Eye (tissue), 1 donor: ENCODE measurements at regions not wholly inside any gene's neighbourhood (a gene's known extent, or its start where the extent isn't known, plus 50 kb on each side); places are given as distances from the start of the nearest gene placed in this dataset.
A peak's percentile ranks its signal among the peaks of the same experiment; 100 is the strongest.
"Not testable (repeated sequence)": the region's sequence is repeated elsewhere in the genome, so short reads cannot be mapped to it uniquely, and the experiment has no call there.

Experiments
- DNase-seq: peaks from one replicate; pipeline ENCODE4 v3.0.0-alpha.2; 2015

DNA sequence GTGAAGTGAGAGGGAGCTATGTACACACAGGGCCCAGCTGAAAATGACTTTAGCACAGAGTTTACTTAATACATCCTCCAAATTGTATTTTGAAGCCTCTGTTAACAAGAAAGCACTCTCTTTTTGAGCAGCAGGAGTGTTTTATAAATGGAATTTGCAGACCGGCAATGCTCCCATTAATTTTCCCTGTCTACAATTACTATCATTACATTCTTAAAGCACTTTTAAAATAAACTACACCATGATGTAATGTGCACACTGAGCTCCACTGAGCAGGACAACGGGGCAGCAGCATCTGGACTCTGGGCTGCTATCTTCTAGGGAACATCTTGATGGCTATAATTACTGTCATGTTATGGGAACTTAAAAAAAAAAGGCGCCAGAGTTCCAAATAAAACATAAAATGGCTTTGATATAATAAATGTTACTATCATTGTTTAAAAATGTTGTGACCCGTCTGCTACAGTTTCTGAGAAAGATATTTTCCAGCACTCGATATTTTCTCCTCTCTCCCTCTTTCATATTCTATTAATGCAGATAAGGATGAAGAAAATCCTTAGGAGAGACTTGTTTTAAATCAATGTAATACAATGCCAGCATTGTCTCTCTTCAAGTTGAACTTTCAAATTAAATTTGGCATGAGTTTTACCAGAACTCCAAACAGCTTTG lies 150.9 kb downstream of the HLX start:
- DNase-seq = peak; percentile 7

DNA sequence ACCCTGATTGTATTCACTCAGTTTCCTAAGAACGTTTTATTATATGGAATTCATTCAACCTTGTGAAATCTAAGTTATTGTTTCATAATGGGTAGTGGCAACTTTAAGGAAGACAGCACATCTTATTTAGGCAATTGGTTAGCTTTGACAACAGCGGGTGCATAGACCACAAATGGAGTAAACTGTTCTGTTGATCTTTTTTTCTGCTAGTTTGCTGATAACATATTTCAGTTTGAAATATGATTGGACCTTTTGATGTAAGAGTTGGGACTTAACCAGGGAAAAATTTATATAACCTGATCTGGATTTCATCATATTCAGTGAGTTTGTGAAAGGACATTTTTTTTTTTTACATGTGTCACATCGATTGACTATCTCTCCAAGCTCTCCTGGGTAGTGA lies 151.7 kb downstream of the HLX start:
- DNase-seq = no peak

DNA sequence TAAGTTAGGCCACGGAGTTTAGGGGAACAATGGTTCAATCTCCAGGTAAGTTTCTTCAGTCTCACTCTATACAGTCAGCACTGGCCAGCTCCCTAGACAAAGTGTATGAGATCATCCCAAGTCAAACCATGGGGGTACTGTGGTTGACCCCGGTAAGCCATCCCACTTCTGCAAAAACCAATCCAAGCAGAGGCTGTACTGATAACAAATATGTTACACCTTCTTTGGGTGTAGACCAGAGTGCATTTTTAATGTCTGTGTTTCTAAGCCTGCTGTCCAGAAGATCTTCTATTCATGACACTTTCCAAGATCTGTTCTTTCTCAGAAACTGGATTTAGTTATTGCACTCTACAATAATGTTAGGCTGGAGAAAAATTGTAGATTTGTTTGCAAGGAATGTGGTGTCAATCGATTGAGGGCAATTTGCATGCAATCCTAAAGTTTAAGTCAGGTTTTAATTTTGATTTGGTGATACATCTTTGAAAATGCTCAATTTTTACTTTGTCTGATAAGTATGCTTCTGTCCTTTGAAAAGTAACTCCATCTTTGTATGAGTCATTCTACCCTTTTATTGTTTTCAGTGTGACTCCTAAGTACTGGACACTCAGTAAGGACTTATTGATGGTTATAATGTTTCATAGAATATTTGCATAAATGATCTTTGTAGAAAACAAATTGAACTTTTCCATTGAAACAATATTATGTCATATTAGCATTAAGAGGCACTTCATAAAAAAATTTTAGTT lies 152.4 kb downstream of the HLX start:
- DNase-seq = no peak

DNA sequence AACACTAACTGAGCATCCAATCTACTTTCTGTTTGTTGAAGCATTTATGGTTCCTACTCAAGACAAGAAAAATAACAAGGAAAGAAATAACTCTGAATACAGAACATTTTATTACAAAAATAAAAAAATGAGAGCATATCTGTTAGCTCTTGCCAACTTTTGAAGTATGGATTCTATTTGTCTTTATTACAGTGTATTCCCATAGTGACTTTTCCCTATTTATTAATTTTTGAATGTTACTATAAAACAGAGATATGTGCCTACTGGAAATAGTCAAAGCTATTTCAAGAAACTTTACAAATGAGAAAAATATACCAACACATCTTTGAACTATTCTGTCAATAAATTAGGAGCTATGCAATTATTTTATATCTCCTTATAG lies 153.0 kb downstream of the HLX start:
- DNase-seq = no peak

DNA sequence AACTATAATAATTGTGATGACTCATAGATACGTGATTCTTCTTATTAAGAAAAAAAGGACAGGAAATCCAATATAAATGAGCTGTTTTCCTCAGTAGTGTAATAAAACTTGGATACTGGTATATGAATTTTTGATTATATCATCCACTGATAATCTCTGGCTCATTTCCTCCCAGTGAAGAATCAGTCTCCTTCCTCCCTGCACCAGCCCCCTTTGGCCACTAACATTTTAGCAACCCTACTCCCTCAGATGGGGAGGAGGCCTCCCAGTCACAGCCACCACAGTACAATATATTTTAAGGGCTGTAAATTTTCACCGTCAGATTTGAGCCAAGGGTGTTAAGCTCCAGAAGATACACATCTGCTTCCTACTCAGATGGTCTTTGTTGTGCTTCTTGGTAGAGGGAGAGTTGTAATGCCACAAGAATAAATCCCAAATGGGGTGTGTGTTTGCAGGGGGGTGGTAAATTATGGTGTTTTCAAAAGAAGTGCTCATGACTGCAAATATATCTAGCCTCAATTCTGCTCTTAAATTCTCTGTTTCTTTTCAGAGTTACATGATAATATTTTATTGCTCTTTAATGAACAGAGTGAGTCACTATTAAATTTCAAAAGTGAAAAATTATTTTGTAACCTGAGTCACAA lies 153.5 kb downstream of the HLX start:
- no peak for DNase-seq

DNA sequence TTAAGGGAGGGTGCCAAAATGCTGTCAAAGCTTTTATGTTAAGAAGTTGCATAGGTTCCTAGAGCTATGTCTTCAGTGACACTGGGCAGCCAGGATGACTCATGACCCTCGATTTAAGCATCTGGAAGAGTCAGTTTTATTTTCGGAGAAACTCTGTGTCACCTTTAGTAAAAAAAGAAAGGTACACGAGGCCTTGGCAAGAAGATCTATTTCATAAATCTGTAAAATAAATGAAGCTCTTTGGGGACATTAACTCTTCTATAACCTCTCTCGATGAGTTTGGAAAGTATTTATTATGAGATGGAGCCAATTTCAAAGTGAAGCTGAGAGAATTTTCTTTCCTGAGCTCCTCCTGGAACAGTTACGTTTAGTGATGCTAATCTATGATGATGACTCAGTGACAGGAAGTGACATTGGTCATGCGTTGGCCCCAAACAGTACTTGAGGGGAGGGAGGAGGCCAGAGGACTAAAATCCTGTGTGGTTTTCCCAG lies 156.5 kb downstream of the HLX start:
- DNase-seq = no peak

DNA sequence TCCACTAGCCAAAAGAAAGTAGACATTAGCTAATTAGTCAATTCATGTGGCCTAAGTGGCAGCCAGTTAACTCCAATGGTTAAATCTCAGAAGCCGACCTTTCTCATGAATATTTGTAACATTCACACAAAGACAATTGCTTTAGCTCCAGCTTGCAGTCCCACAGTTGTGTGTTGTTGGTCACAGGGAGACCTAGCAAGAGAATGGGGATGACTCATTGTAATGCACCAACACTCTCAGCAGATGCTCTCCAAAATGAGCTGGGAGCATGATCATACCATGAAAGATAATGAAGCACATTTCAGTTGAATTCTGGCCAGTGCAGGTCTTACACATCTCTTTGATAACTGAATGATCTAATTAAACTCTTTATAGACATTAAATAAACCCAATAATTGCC lies 160.4 kb downstream of the HLX start:
- no peak for DNase-seq

DNA sequence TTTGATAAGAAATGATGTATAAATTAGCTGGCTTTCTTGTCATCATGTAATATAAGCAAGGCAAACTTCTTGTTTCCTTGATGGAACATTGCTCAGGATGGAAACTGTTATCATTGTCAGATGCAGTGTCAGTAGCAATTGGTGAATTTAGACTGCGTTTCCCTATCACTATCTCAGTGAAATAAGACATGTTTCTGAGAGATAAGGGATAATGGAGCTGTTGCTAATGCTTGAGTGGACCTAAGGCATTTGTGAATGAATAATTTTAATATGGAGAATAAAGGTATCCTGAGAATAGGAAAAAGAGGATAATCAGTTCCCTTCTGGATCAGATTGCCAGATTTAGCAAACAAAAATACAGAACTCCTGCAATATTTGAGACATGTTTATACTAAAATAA lies 160.9 kb downstream of the HLX start:
- no peak for DNase-seq

DNA sequence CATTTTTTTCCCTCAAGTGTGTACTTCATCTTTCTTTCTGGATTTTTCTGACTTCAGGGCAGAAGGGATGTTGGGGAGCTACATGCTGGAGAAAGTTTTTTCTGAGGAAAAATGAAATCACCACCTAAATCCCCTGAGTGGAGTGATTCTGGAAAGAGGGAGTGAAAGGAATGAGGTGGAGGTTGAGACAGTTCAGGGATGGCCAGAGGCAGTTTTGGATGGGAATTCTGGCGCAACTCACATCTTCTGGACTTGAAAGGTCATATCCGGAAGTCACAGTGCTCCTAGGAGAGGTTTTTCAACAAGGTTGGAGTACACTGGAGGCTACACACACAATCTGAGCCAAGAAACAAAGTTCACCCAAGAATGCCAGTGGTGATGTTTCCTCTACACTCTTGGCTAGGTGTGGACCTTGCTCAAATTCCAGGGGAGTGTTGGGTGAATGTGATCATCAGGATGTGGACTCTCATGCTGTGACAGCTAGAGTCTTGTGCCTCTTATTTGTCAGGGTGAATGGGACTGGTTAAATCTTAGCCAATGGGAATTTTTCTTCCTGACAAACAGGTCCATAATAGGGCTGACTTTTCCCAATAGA lies 161.5 kb downstream of the HLX start:
- no peak for DNase-seq

DNA sequence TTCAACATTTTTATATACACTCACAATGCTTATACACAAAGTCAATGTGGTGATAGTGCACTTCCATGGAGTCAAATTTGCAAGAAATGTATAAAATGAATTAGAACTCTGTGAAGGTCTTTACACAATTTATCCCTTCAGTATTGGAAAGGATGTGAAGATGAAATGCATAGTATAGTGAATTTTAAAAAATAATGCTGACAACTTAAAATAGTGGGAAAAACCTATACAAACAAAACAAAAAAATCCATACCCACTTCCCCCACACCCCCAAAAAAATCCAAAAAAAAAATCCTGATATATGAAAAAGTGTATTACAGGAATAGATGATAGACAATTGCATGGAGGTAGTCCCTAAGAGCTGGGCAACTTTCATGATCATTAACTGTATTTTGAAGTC lies 165.3 kb downstream of the HLX start:
- no peak for DNase-seq

DNA sequence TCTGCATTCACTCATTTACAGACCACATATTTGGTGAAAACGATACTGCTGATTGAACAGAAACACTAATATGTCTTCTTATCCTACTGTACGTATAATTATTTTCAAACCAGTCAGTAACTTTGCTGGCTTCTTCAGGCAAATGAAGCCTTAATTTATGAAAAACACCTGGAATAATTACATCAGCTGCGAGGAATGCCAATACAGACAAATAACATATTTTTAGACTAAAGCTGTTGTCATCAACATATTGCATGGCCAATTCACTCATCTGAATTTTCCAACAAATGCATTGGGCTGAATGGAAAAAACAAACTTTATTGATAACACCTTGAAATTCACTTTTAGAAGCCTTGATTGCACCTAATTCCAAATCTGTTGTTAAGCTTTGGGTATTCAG lies 165.9 kb downstream of the HLX start:
- DNase-seq = no peak

DNA sequence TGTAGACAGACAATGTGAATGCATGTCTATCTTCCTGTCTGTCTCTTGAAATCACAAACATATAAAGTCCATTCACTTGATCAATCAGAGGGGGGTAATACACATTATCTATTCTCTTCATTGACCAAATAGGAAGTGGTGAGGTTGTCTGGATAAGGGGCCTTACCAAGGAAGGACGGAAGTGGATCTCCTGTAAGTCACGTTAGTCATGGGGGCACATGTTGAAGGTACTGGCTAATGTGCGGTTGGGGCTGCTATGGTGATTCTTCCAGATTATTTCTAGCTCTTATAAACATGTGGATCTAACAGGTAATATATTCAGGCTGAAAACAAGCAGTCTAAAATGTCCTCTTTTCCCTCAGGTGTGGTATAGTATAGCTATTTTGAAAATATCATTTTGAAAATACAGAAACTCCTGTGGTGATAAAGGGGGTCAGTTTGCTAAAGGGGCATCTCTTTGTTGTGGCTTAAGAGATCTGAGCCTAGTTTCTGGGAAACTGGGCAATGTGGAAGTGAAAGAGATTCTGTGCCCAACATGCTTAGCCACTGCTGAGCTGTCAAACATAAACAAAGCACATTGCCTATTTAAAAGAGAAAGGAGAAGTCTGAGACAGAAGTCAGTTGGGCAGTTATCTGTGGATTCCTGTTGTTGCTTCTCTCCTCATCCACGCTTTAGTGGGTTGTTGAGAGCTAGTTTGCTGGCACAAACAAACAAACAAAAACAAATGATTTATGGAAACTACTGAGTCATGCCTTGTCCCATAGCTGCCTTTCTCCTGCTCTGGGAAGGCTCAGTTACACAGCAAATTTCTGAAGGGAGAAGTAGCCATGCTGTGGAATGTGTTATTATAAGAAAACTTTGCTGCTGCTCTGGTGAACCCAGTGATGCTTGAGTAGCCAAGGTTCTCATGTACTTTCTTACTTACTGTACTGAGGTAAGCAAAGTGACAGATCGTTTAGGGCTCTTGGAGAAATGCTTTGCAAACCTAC lies 166.9 kb downstream of the HLX start:
- DNase-seq = no peak

DNA sequence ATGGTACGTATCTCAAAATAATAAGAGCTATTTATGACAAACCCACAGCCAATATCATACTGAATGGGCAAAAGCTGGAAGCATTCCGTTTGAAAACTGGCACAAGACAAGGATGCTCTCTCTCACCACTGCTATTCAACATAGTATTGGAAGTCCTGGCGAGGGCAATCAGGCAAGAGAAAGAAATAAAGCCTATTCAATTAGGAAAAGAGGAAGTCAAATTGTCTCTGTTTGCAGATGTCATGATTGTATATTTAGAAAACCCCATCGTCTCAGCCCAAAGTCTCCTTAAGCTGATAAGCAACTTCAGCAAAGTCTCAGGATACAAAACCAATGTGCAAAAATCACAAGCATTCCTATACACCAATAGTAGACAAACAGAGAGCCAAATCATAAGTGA lies 172.1 kb downstream of the HLX start:
- DNase-seq = not testable (repeated sequence)

DNA sequence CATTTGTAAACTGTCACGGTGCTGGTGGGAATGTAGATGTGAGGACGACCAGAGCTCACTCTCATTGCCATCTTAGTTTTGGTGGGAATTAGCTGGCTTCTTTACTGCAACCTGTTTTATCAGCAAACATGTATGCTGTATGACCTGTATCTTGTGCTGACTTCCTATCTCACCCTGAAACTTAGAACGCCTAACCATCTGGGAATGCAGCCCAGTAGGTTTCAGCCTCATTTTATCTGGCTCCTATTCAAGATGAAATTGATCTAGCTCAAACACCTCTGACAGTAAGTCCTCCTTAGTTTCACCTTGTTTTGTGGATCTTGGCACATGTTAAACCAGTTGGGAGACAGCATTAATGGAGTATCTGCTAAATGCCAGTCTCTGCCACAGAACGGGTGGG lies 174.6 kb downstream of the HLX start:
- DNase-seq = no peak

DNA sequence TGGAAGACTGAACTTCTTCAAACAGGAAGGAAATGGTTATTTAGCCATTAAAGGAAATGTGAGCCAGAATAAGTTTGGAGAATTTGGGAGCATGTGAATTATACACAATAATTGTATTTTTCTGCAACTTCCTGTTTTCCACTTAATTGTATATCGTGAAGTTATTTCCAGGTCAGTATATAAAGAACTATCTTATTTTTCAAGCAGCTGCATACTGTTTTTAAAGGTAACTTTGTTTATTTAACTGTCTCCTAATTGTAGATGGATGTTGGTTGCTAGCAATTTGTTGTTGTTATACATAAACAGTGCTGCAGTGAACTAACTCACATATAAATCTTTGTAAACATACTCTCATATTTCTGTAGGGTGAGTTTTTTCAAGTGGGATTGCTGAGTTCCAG lies 180.3 kb downstream of the HLX start:
- no peak for DNase-seq

DNA sequence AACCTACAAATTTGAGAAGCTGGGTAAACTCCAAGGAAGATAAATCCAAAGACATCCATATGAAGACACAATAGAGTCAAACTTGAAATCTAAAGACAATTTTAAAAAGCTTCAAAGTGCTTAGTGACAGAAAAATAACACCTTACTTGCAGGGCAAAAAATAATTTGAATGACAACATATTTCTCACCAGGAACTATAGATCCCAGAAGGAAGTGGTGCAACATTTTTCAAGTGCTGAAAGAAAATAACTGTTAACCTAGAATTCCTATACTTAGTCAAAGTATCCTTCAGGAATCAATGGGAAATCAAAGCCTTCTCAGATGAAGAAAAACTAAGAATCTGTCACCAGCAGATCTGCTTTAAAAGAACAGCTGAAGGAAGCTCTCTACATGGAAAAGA lies 184.4 kb downstream of the HLX start:
- DNase-seq = no peak

DNA sequence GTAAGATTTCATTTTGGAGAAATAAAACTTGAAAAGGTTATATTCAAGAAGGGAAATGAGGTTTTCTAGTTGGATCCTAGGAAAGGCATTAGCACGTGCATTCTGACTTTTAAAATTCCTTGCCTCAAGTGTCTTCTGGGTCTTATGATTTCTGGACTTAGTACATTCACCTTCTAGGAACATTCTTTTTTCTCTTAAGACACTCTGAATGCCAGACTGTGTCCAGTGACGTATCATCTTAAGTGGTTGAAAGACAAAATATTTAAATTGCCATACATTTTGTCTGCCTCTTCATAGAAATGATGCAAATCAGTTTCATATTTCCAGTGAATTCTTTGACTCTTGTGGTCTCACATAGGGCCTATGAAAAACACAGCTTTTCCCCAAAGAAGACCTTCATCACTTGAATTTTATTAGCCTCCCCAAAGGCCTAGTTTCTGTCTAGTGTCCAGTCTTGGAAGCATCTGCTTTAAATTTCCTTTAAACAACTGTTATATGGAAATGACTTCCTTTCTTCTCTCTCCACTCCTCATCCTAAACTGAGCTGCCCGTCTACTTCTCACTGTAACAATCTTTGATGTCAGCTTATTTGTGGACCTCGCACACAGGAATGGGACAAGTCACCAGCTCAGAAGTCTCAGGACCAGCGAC lies 187.2 kb downstream of the HLX start:
- DNase-seq = no peak

DNA sequence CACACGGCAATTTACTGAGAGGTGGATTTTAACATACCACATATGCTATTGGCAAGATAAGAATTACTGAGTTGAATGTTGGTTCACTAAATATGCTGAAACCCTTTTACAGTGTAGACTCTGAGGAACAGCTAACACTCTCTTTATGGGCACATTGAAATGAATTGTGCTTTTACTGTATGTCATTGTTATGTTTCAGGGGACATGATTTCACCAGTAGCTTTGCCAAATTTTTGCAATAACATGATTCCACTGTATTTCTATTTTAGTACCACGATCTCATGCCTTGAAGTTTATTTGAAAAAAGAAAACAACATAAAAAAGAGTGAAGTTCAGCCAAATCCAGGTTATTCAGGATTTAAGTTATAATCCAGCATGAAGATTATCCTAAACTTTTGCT lies 188.5 kb downstream of the HLX start:
- DNase-seq = no peak

DNA sequence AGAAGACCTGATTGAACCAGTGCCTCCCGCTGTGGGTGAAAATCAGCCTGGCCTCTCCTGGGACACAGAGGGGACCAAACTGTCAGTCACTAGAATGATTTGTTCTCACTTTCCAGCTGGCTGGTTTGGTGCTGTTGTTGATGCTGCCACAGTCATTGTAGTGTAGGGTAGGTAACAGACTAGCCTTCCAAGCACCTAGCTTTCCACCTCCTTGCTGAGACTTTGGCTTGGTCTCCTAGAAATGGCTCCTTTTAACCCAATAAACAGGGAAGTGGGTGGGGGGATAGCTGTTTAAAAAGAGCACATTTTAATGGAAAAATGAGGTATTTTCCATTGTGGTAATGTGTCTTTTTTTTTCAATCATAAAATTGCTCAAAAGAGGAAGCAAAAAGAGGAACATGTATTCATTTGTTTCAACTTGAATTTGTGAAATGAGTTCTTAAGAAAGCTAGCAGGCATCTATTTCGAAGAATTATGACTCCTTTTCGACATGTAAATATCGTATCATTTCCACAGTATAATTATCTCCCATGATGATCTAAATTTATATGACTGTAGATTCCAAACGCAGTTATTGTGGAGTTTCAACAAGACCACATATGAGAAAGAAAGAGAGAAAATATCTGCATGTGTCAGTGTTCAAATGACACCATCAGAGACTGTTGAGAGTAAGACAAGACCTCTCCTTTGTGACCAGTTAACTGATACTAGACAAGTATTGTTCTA lies 190.1 kb downstream of the HLX start:
- DNase-seq = no peak

DNA sequence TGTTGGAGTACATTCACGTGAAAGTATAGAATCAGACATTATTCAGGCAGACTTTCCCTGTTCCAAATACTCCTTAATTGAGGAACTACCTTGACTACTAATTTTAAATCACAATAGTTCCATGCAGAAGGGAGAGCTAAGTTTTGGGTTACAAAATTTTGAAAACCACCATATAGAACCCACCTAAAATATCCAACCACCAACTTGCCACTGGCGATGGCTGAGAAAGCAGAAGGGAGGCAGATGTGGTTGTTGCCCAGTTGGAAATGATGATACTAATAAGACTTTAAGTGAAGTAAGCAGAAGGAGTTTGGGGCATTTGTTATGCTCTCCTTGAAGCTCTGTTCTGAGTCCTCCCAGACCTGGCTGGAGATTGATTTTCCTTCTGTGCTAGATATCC lies 190.7 kb downstream of the HLX start:
- no peak for DNase-seq

DNA sequence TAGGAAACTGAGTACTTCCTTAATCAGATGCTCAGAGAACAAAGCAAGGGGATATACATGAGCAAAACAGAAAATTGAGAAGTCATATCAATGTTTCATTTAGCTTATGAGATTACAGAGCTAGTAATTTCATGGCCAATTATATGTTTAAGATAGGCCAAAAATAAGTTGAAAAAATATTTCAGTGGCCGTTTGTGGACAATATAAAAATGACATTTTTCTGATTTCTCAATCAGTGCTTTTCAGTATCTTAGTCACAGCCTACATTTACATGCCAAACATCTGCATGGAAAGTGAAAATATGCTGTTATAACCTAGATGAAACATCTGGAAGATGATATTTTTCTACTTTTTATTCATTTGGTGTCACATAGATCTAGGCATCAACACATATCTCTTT lies 192.5 kb downstream of the HLX start:
- no peak for DNase-seq
